HepG2 (cell line): ENCODE measurements at regions not wholly inside any gene's neighbourhood (a gene's known extent, or its start where the extent isn't known, plus 50 kb on each side); places are given as distances from the start of the nearest gene placed in this dataset.
"Not testable (repeated sequence)": the region's sequence is repeated elsewhere in the genome, so short reads cannot be mapped to it uniquely, and the experiment has no call there.

Source experiments
- ATAC-seq: fragments of 200-7000 bp; cut with Tn5 transposase; 3 replicates; pipeline ENCODE4 v1.9.1; 2020; ENCODE audit warnings: mild to moderate bottlenecking, moderate library complexity
- BruUV-seq: library from RNA; stranded (reverse); fragments of 400-500 nt; replicated peaks from 2 replicates; lab custom pipeline; 2021; lab: Mats Ljungman, UMichigan
- CTCF ChIA-PET: fragments of 300-600 bp; formaldehyde crosslinking; extraction: SDS; loops from one replicate; lab custom pipeline; 2021; ENCODE audit warnings: low total read pairs, inconsistent platforms, low intra/inter-chr PET ratio; lab: Yijun Ruan, JAX
- POLR2A ChIA-PET: fragments of 350-600 bp; sonication (Branson Sonifier 250); formaldehyde crosslinking; loops from one replicate; lab custom pipeline; 2020; ENCODE audit warnings: antibody characterized with exemption, inconsistent platforms; lab: Yijun Ruan, JAX
- DNase-seq: peaks from one replicate; pipeline ENCODE4 v3.0.0-alpha.2; 2015; ENCODE audit warnings: low spot score
- FAIRE-seq: peaks from 3 replicates; lab custom pipeline; 2011; peaks lifted over from hg19 to GRCh38; lab: Jason Lieb, UNC
- H2AFZ ChIP-seq: one replicate; pipeline ENCODE4 v1.6.1; 2011; ENCODE audit warnings: low read length, inconsistent platforms
- H3K27ac ChIP-seq: fragments of 300-600 bp; 3 replicates; pipeline ENCODE4 v1.8.0; 2011; ENCODE audit warnings: mixed run types, mild to moderate bottlenecking, mixed read lengths, low read length, inconsistent platforms; ENCODE audit not compliant: insufficient read depth; ENCODE audit errors: extremely low read length
- H3K27me3 ChIP-seq, 2 experiments: fragments of 200-600 bp in 1 of 2; 2 replicates in 1 of 2; 3 replicates in 1 of 2; pipeline versions ENCODE4 v1.6.0 to v1.8.0; 2011; ENCODE audit warnings: low read length in 2 of 2, mild to moderate bottlenecking in 2 of 2, moderate library complexity in 2 of 2, inconsistent platforms in 1 of 2; ENCODE audit not compliant: insufficient read depth in 2 of 2, control insufficient read depth in 1 of 2
- H3K36me3 ChIP-seq, 2 experiments: fragments of 200-600 bp in 1 of 2; replicated peaks in 1 of 2; 2 replicates in 1 of 2; 3 replicates in 1 of 2; pipeline versions ENCODE4 v1.5.1 to v1.8.0; 2011; ENCODE audit warnings: low read length in 2 of 2, inconsistent platforms in 1 of 2; ENCODE audit not compliant: insufficient read depth in 2 of 2, control insufficient read depth in 1 of 2
- H3K4me1 ChIP-seq: 2 replicates; pipeline ENCODE4 v1.5.1; 2012; ENCODE audit warnings: low read length, inconsistent platforms; ENCODE audit not compliant: insufficient read depth
- H3K4me2 ChIP-seq: 2 replicates; pipeline ENCODE4 v1.6.0; 2011; ENCODE audit warnings: low read depth, low read length, inconsistent platforms
- H3K4me3 ChIP-seq, 3 experiments: fragments of 200-600 bp in 1 of 3; sonication (generic), shearing (Covaris generic) in 1 of 3; replicated peaks in 1 of 3; 2 replicates each; pipeline ENCODE4 v1.5.1; 2011 to 2016; ENCODE audit warnings: low read length in 3 of 3, inconsistent platforms in 2 of 3, low read depth in 2 of 3, mild to moderate bottlenecking in 2 of 3, control low read depth in 1 of 3, mixed read lengths in 1 of 3; ENCODE audit not compliant: insufficient read depth in 1 of 3
- H3K79me2 ChIP-seq: one replicate; pipeline ENCODE4 v1.6.1; 2011; ENCODE audit warnings: low read length, inconsistent platforms; ENCODE audit not compliant: insufficient read depth
- H3K9ac ChIP-seq: 2 replicates; pipeline ENCODE4 v1.6.0; 2011; ENCODE audit warnings: mild to moderate bottlenecking, low read depth, low read length, inconsistent platforms; ENCODE audit not compliant: insufficient read depth
- H3K9me3 ChIP-seq: 2 replicates; pipeline ENCODE4 v1.5.1; 2012; ENCODE audit warnings: mild to moderate bottlenecking, low read length
- H4K20me1 ChIP-seq: 2 replicates; pipeline ENCODE4 v1.6.0; 2011; ENCODE audit warnings: inconsistent platforms, mild to moderate bottlenecking, low read length, moderate library complexity; ENCODE audit not compliant: insufficient read depth
- HCFC1 ChIP-seq: fragments of 150-350 bp; IDR thresholded peaks from 2 replicates; pipeline ENCODE4 v1.6.1; 2014; ENCODE audit warnings: low read depth, low read length
- HMGXB4 ChIP-seq, 2 experiments: sonication (generic) in 1 of 2; formaldehyde crosslinking in 1 of 2; IDR thresholded peaks; 2 replicates each; pipeline versions ENCODE4 v1.4.0 to v1.6.1; 2018 to 2020; ENCODE audit warnings: missing genetic modification reagents in 2 of 2, borderline replicate concordance in 1 of 2, low read depth in 1 of 2, mild to moderate bottlenecking in 1 of 2, missing biosample characterization in 1 of 2
- JDP2 ChIP-seq: sonication (generic); formaldehyde crosslinking; IDR thresholded peaks from 2 replicates; pipeline ENCODE4 v1.8.1; 2022; ENCODE audit warnings: missing genetic modification reagents, borderline replicate concordance
- KDM5B ChIP-seq: sonication (generic); formaldehyde crosslinking; IDR thresholded peaks from 2 replicates; pipeline ENCODE4 v1.4.0; 2020; ENCODE audit warnings: missing genetic modification reagents, mild to moderate bottlenecking, borderline replicate concordance
- KLF6 ChIP-seq: IDR thresholded peaks from 2 replicates; pipeline ENCODE4 v1.8.0; 2016; ENCODE audit warnings: missing biosample characterization, missing genetic modification reagents
- LBX2 ChIP-seq: sonication (generic); formaldehyde crosslinking; IDR thresholded peaks from 2 replicates; pipeline ENCODE4 v1.5.0; 2020; ENCODE audit warnings: missing genetic modification reagents, mild to moderate bottlenecking, borderline replicate concordance
- MNT ChIP-seq: fragments of 450-650 bp; IDR thresholded peaks from 2 replicates; pipeline ENCODE4 v1.6.1; 2016
- TRAFD1 ChIP-seq: sonication (generic); formaldehyde crosslinking; IDR thresholded peaks from 2 replicates; pipeline ENCODE4 v1.5.1; 2020; ENCODE audit warnings: missing genetic modification reagents, mild to moderate bottlenecking, borderline replicate concordance
- ZNF720 ChIP-seq: sonication (generic); formaldehyde crosslinking; IDR thresholded peaks from 2 replicates; pipeline ENCODE4 v1.4.0; 2020; ENCODE audit warnings: missing genetic modification reagents
- ZSCAN12 ChIP-seq: sonication (generic); formaldehyde crosslinking; IDR thresholded peaks from 2 replicates; pipeline ENCODE4 v1.9.0; 2021; ENCODE audit warnings: mild to moderate bottlenecking, missing genetic modification reagents
- WGBS: methylation state at CpG from one replicate; pipeline ENCODE4 v1.1.6; 2017; ENCODE audit warnings: low lambda C conversion rate; 5-methylcytosine and 5-hydroxymethylcytosine counted together
- in situ Hi-C: cut with HindIII; loops from 2 replicates; pipeline ENCODE4 v1.10.0; 2017; ENCODE audit warnings: low pct_unique_long_range_greater_than_20kb; ENCODE audit not compliant: extremely low pct_ligation_motif_present
- intact Hi-C: fragments of 100-400 bp; cut with micrococcal nuclease; formaldehyde crosslinking; loops from one replicate; pipeline ENCODE4 v1.10.0; 2022; ENCODE audit not compliant: unreplicated experiment

- H3K79me2 ChIP-seq: no peaks in the 10 kb centered on the region
- no peaks in the 10 kb centered on the region for H3K36me3 ChIP-seq
- TF ChIP-seq KLF6 (CRISPR knock-in tag): no peak
- TF ChIP-seq LBX2: no peak
- no peak for TF ChIP-seq TRAFD1
- TF ChIP-seq HMGXB4 (CRISPR knock-in tag; IDR thresholded peaks at IDR 0.05; ENCODE audit: borderline replicate concordance in 1 of 2, low read depth in 1 of 2): no peak
- no peak for TF ChIP-seq HCFC1
- no peak for TF ChIP-seq ZSCAN12
- TF ChIP-seq KDM5B (CRISPR knock-in tag): no peak
- TF ChIP-seq ZNF720 (CRISPR knock-in tag): no peak
- TF ChIP-seq JDP2 (CRISPR knock-in tag): no peak
- no peak for TF ChIP-seq MNT
- no peak overlapping the region for H3K4me3 ChIP-seq
- no TSS peak for BruUV-seq
- WGBS: no CpG with 5 or more reads among the region's 14 CpGs
- H2AFZ ChIP-seq: no peak overlapping the region
- in situ Hi-C loops (no loop called here), intact Hi-C loops (no loop called here)
- no peak for DNase-seq
- POLR2A ChIA-PET: no interaction called here
- no peak for ATAC-seq
- H3K4me2 ChIP-seq: no peak overlapping the region
- H4K20me1 ChIP-seq: no peaks in the 10 kb centered on the region
- no peaks in the 10 kb centered on the region for H3K27me3 ChIP-seq
- FAIRE-seq: no peak
- no peaks in the 10 kb centered on the region for H3K9me3 ChIP-seq
- no peaks in the 10 kb centered on the region for H3K4me1 ChIP-seq
- no peak overlapping the region for H3K27ac ChIP-seq
- no peak overlapping the region for H3K9ac ChIP-seq
- CTCF ChIA-PET: no interaction called here
Measured at GRCh38 chrX:52284865-52285264, 84.0 kb upstream of the XAGE2 start.

GRCh38 chrX:52298968-52299367 lies 69.9 kb upstream of the XAGE2 start:
- FAIRE-seq, intact Hi-C loops, CTCF ChIA-PET, H3K4me2 ChIP-seq, H3K9me3 ChIP-seq, H3K27ac ChIP-seq, POLR2A ChIA-PET, H3K79me2 ChIP-seq, H3K36me3 ChIP-seq, in situ Hi-C loops, H3K9ac ChIP-seq, ATAC-seq, H3K4me3 ChIP-seq, H3K27me3 ChIP-seq, H3K4me1 ChIP-seq, H2AFZ ChIP-seq, H4K20me1 ChIP-seq, BruUV-seq: not testable (repeated sequence)
- no CpG with 5 or more reads among the region's 6 CpGs for WGBS
- peak; percentile 1 for DNase-seq
